Astrocyte of the spinal cord (primary cell): ENCODE measurements at regions not wholly inside any gene's neighbourhood (a gene's known extent, or its start where the extent isn't known, plus 50 kb on each side); places are given as distances from the start of the nearest gene placed in this dataset.
"Not testable (repeated sequence)": the region's sequence is repeated elsewhere in the genome, so short reads cannot be mapped to it uniquely, and the experiment has no call there.

Experiments
- DNase-seq: peaks from one replicate; pipeline ENCODE4 v3.0.0; 2011; ENCODE audit warnings: low read depth, low spot score
- H3K4me3 ChIP-seq: 2 replicates; pipeline ENCODE4 v1.5.1; 2011; ENCODE audit warnings: low read depth, mild to moderate bottlenecking, low read length, moderate library complexity
- in situ Hi-C: cut with HindIII; loops from 2 replicates; pipeline ENCODE4 v1.10.0; 2017; ENCODE audit warnings: low sequenced_read_pairs
- TF ChIP-seq, protein P1 (sequence below): IDR thresholded peaks from 2 replicates; pipeline ENCODE4 v1.5.1; 2012; ENCODE audit warnings: low read depth, mild to moderate bottlenecking, low read length, inconsistent platforms

GRCh38 chr16:13478991-13479390 is 441.0 kb upstream of the ERCC4 start:
- TF ChIP-seq, protein P1, sequence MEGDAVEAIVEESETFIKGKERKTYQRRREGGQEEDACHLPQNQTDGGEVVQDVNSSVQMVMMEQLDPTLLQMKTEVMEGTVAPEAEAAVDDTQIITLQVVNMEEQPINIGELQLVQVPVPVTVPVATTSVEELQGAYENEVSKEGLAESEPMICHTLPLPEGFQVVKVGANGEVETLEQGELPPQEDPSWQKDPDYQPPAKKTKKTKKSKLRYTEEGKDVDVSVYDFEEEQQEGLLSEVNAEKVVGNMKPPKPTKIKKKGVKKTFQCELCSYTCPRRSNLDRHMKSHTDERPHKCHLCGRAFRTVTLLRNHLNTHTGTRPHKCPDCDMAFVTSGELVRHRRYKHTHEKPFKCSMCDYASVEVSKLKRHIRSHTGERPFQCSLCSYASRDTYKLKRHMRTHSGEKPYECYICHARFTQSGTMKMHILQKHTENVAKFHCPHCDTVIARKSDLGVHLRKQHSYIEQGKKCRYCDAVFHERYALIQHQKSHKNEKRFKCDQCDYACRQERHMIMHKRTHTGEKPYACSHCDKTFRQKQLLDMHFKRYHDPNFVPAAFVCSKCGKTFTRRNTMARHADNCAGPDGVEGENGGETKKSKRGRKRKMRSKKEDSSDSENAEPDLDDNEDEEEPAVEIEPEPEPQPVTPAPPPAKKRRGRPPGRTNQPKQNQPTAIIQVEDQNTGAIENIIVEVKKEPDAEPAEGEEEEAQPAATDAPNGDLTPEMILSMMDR: no peak
- no peak for DNase-seq
- H3K4me3 ChIP-seq: no peak overlapping the region
- in situ Hi-C loops: no loop called here

DNA sequence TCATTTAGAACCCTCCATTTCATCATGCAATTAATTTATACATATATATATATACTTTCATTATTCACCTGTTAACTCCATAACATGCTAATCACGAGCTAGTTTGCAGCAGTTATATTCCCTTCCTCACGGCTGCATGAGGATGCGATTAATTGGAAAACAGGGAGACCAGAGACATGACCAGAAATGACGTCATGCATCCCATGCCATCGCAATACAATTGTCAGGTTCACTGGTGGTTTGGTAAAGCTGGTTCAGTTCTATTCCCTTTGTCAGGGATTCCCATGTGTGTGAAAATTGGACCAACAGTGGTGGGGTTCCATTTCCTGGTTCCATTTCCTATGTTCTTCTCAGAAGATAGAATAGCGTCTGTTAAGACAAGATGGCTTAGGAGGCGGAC is 440.4 kb upstream of the ERCC4 start:
- H3K4me3 ChIP-seq: no peak overlapping the region
- no peak for DNase-seq
- in situ Hi-C loops: no loop called here
- TF ChIP-seq, protein P1: no peak

GRCh38 chr16:13480801-13481200 is 439.2 kb upstream of the ERCC4 start:
- no peak overlapping the region for H3K4me3 ChIP-seq
- in situ Hi-C loops: no loop called here

GRCh38 chr16:13483121-13483520 is 436.8 kb upstream of the ERCC4 start:
- in situ Hi-C loops: no loop called here
- H3K4me3 ChIP-seq: no peak overlapping the region
- DNase-seq: no peak
- TF ChIP-seq, protein P1: no peak

More at GRCh38 chr16:13480801-13481200, 439.2 kb upstream of the ERCC4 start:
- DNase-seq: no peak
- TF ChIP-seq, protein P1: no peak

GRCh38 chr16:13489416-13489815 is 430.5 kb upstream of the ERCC4 start:
- in situ Hi-C loops, H3K4me3 ChIP-seq, DNase-seq: not testable (repeated sequence)

GRCh38 chr16:13492046-13492445 is 427.9 kb upstream of the ERCC4 start:
- TF ChIP-seq, protein P1: no peak
- DNase-seq: no peak
- in situ Hi-C loops: no loop called here
- no peak overlapping the region for H3K4me3 ChIP-seq

DNA sequence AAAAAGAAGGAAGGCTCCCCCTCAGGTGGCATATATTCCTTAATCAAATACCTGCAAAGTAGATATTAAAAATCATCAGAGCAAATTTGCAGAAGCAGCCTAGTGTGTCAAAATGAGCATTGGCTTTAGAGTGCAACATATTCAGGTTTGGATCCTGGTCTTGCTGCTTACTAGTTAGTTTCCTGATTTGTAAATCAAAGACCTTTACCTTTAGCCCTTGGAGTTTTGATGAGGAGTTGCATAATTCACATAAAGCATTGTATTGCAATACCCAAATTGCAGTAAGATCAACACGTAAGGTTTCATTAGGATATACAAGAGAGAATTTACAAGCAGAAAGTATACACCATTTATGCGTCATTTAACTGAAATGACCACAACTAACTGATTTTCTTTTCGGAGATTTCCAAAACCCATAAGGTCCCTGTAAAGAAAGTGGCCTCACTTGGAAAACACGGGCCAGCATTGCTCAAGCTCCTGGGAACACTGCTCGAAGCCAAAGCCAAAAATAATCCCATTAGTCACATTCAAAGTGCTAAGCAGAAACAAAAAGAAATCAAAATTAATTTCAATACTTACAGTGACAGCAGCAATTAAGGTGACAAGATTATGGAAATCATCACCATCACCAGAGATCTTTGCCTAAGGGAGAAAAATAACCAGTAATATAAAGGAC is 415.9 kb upstream of the ERCC4 start:
- DNase-seq: no peak
- H3K4me3 ChIP-seq: no peak overlapping the region
- TF ChIP-seq, protein P1: no peak
- in situ Hi-C loops: no loop called here
